Cardiac fibroblast (primary cell): ENCODE measurements at regions not wholly inside any gene's neighbourhood (a gene's known extent, or its start where the extent isn't known, plus 50 kb on each side); places are given as distances from the start of the nearest gene placed in this dataset.
"Not testable (repeated sequence)": the region's sequence is repeated elsewhere in the genome, so short reads cannot be mapped to it uniquely, and the experiment has no call there.

Experiments used
- DNase-seq, 2 donors: peaks; one replicate each; pipeline versions ENCODE4 v3.0.0 to v3.0.0-alpha.2; 2010; ENCODE audit warnings: low read depth in 2 of 2
- H3K4me3 ChIP-seq, 2 donors: replicated peaks in 1 of 2; 1 replicate in 1 of 2; 2 replicates in 1 of 2; pipeline ENCODE4 v1.5.1; 2011; ENCODE audit warnings: low read depth in 2 of 2, low read length in 2 of 2, mild to moderate bottlenecking in 2 of 2, moderate library complexity in 1 of 2

- DNase-seq, result not testable (repeated sequence)
Measured at GRCh38 chr1:149320971-149321731, 153.7 kb upstream of the NBPF19 start.

GRCh38 chr1:149321732-149322016, 153.2 kb upstream of the NBPF19 start:
- DNase-seq, H3K4me3 ChIP-seq: not testable (repeated sequence)

More at GRCh38 chr1:149320971-149321731, 153.7 kb upstream of the NBPF19 start:
- not testable (repeated sequence) for H3K4me3 ChIP-seq

GRCh38 chr1:149330081-149330335, 144.8 kb upstream of the NBPF19 start:
- not testable (repeated sequence) for H3K4me3 ChIP-seq, DNase-seq

- H3K4me3 ChIP-seq, DNase-seq: not testable (repeated sequence)
Measured at GRCh38 chr1:149336082-149336481, 138.8 kb upstream of the NBPF19 start.

- H3K4me3 ChIP-seq, DNase-seq: not testable (repeated sequence)
Measured at GRCh38 chr1:149338221-149338691, 136.6 kb upstream of the NBPF19 start.

- H3K4me3 ChIP-seq, DNase-seq: not testable (repeated sequence)
Measured at GRCh38 chr1:149338698-149339097, 136.1 kb upstream of the NBPF19 start.

- not testable (repeated sequence) for DNase-seq, H3K4me3 ChIP-seq
Measured at GRCh38 chr1:149349448-149349847, 125.4 kb upstream of the NBPF19 start.

- not testable (repeated sequence) for DNase-seq, H3K4me3 ChIP-seq
Measured at GRCh38 chr1:149352205-149352604, 122.6 kb upstream of the NBPF19 start.

- H3K4me3 ChIP-seq, DNase-seq: not testable (repeated sequence)
Measured at GRCh38 chr1:149354579-149354978, 120.3 kb upstream of the NBPF19 start.

GRCh38 chr1:149355748-149356147, 119.1 kb upstream of the NBPF19 start:
- DNase-seq, H3K4me3 ChIP-seq: not testable (repeated sequence)

GRCh38 chr1:149356152-149356551, 118.7 kb upstream of the NBPF19 start:
- H3K4me3 ChIP-seq, DNase-seq: not testable (repeated sequence)

GRCh38 chr1:149360351-149360750, 114.5 kb upstream of the NBPF19 start:
- H3K4me3 ChIP-seq, DNase-seq: not testable (repeated sequence)

- not testable (repeated sequence) for DNase-seq, H3K4me3 ChIP-seq
Measured at GRCh38 chr1:149361310-149361709, 113.5 kb upstream of the NBPF19 start.

GRCh38 chr1:149364188-149364981, 110.5 kb upstream of the NBPF19 start:
- H3K4me3 ChIP-seq, result not testable (repeated sequence)

GRCh38 chr1:149366402-149366801, 108.4 kb upstream of the NBPF19 start:
- not testable (repeated sequence) for DNase-seq, H3K4me3 ChIP-seq

More at GRCh38 chr1:149364188-149364981, 110.5 kb upstream of the NBPF19 start:
- not testable (repeated sequence) for DNase-seq

- DNase-seq, H3K4me3 ChIP-seq: not testable (repeated sequence)
Measured at GRCh38 chr1:149367472-149368044, 107.3 kb upstream of the NBPF19 start.

GRCh38 chr1:149368337-149368736, 106.5 kb upstream of the NBPF19 start:
- DNase-seq, H3K4me3 ChIP-seq: not testable (repeated sequence)

- not testable (repeated sequence) for H3K4me3 ChIP-seq
Measured at GRCh38 chr1:149369081-149369480, 105.8 kb upstream of the NBPF19 start.

GRCh38 chr1:149371955-149372354, 102.9 kb upstream of the NBPF19 start:
- DNase-seq, H3K4me3 ChIP-seq: not testable (repeated sequence)

More at GRCh38 chr1:149369081-149369480, 105.8 kb upstream of the NBPF19 start:
- not testable (repeated sequence) for DNase-seq
